ENCODE measurements at regions not wholly inside any gene's neighbourhood (a gene's known extent, or its start where the extent isn't known, plus 50 kb on each side); places are given as distances from the start of the nearest gene placed in this dataset.

DNA sequence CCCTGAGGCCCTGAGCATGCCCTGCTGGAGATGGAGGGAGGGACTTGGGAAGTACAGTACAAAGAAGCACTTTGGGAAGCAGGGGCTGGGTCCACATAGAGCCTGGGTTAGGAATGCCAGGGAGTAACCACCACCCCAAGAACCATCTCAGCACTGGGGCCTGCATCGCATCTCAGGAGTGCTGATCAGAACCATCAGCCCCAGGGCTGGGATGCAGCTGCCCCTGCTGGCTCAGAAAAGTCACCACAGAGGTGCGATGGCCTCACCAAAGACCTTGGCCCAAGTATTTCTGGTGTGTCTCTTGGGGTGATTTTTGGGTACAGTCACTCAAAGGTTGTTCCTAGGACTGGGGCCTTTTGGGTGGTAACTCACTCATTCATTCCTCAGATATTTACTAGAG, 236.8 kb upstream of the MVB12B start:
- TF ChIP-seq POLR2AphosphoS5 (IDR thresholded peaks at IDR 0.05; ENCODE audit: borderline replicate concordance, low read depth, low read length) (no peak), EZH2 (IDR thresholded peaks at IDR 0.05) (no peak), FOXP2 (optimal IDR thresholded peaks at IDR 0.05; ENCODE audit: control extremely low read depth, extremely low read length, insufficient read depth) (no peak)

Data from SK-N-MC (cell line).